AG09309 (cell line): ENCODE measurements at regions not wholly inside any gene's neighbourhood (a gene's known extent, or its start where the extent isn't known, plus 50 kb on each side); places are given as distances from the start of the nearest gene placed in this dataset.

Experiments
- DNase-seq: peaks from one replicate; pipeline ENCODE4 v3.0.0-alpha.2; 2010; ENCODE audit warnings: low read depth
- H3K4me3 ChIP-seq: 2 replicates; pipeline ENCODE4 v1.5.1; 2011; ENCODE audit warnings: mild to moderate bottlenecking, low read depth, low read length, moderate library complexity; ENCODE audit not compliant: control insufficient read depth
- CTCF ChIP-seq: IDR thresholded peaks from 2 replicates; pipeline ENCODE4 v1.5.1; 2011; ENCODE audit warnings: mild to moderate bottlenecking, low read depth, low read length, inconsistent platforms; ENCODE audit not compliant: insufficient read depth, control insufficient read depth; ENCODE audit errors: missing control alignments

- no peak for DNase-seq
- no peak overlapping the region for H3K4me3 ChIP-seq
- TF ChIP-seq CTCF = no peak
Measured at GRCh38 chr17:71455219-71455618, 665.6 kb upstream of the SOX9 start.

- TF ChIP-seq CTCF = no peak
- no peak for DNase-seq
- H3K4me3 ChIP-seq = no peak overlapping the region
Measured at GRCh38 chr17:71458322-71458721, 662.5 kb upstream of the SOX9 start.

GRCh38 chr17:71460943-71461342 lies 659.9 kb upstream of the SOX9 start:
- peak; percentile 51 for TF ChIP-seq CTCF
- H3K4me3 ChIP-seq = no peak overlapping the region
- no peak for DNase-seq

GRCh38 chr17:71461498-71462169 lies 659.2 kb upstream of the SOX9 start:
- no peak for DNase-seq
- no peak for TF ChIP-seq CTCF
- no peak overlapping the region for H3K4me3 ChIP-seq

GRCh38 chr17:71464241-71464640 lies 656.6 kb upstream of the SOX9 start:
- TF ChIP-seq CTCF = no peak
- no peak overlapping the region for H3K4me3 ChIP-seq
- DNase-seq = no peak

- TF ChIP-seq CTCF = no peak
- no peak for DNase-seq
- no peak overlapping the region for H3K4me3 ChIP-seq
Measured at GRCh38 chr17:71464751-71465150, 656.1 kb upstream of the SOX9 start.
